ENCODE measurements at regions not wholly inside any gene's neighbourhood (a gene's known extent, or its start where the extent isn't known, plus 50 kb on each side); places are given as distances from the start of the nearest gene placed in this dataset.
"Not testable (repeated sequence)": the region's sequence is repeated elsewhere in the genome, so short reads cannot be mapped to it uniquely, and the experiment has no call there.

GRCh38 chr11:81792416-81792815 is 941.2 kb downstream of the FAM181B start:
- DNase-seq, result no peak
- no peaks in the 10 kb centered on the region for H3K9me3 ChIP-seq
- H3K36me3 ChIP-seq, result no peaks in the 10 kb centered on the region
- H3K4me1 ChIP-seq, result no peaks in the 10 kb centered on the region
- no peaks in the 10 kb centered on the region for H3K27me3 ChIP-seq
- H3K4me3 ChIP-seq, result no peak overlapping the region
- WGBS, 2 donors, result 60 to 84% methylated on average over 3 of the region's 4 CpGs
- TF ChIP-seq CTCF (IDR thresholded peaks at IDR 0.05) (no peak), POLR2A (IDR thresholded peaks at IDR 0.05) (no peak)
- intact Hi-C loops (cut with DNase I), result no loop called here
- no peak overlapping the region for H3K27ac ChIP-seq

DNA sequence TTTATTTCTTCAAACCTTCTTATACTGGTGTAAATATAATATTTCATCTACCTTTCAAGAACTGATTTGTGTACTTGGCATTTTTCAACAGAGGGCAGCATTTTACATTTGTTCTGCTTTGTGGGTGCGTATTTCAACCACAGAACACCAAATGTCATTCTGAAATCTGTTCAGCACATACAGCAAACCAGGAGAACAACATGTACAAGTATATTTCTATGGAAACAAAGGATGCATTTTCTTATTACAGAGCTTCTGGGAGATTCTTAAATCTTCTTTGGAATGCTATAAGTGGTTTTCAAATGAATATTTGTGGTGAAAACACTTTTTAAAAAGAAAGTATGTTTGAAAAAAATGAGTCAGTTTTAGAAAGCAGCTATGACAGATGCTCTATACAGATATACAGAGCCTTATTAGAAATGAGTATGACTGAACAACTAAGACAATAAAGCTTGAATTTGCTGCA is 946.0 kb downstream of the FAM181B start:
- WGBS, 2 donors, result 14 to 20% methylated on average over 1 of the region's 1 CpG
- H3K9me3 ChIP-seq, result no peaks in the 10 kb centered on the region

GRCh38 chr11:81772166-81772565 is 961.5 kb downstream of the FAM181B start:
- H3K9me3 ChIP-seq, result no peaks in the 10 kb centered on the region
- H3K4me1 ChIP-seq, result no peaks in the 10 kb centered on the region
- H3K36me3 ChIP-seq, result no peaks in the 10 kb centered on the region
- no peak overlapping the region for H3K4me3 ChIP-seq
- 7% methylated on average over 3 of the region's 3 CpGs for WGBS, 2 donors
- H3K27me3 ChIP-seq, result no peaks in the 10 kb centered on the region
- no peak overlapping the region for H3K27ac ChIP-seq
- no peak for DNase-seq
- intact Hi-C loops (cut with DNase I), result no loop called here
- TF ChIP-seq POLR2A (IDR thresholded peaks at IDR 0.05) (no peak), CTCF (IDR thresholded peaks at IDR 0.05) (no peak)

More for the DNA sequence above, 946.0 kb downstream of the FAM181B start:
- Histone ChIP-seq H3K4me3 (no peak overlapping the region), H3K27ac (no peak overlapping the region), H3K27me3 (no peaks in the 10 kb centered on the region), H3K4me1 (no peaks in the 10 kb centered on the region), H3K36me3 (no peaks in the 10 kb centered on the region)
- TF ChIP-seq POLR2A (IDR thresholded peaks at IDR 0.05) (no peak), CTCF (IDR thresholded peaks at IDR 0.05) (no peak)
- intact Hi-C loops (cut with DNase I), result no loop called here
- no peak for DNase-seq

DNA sequence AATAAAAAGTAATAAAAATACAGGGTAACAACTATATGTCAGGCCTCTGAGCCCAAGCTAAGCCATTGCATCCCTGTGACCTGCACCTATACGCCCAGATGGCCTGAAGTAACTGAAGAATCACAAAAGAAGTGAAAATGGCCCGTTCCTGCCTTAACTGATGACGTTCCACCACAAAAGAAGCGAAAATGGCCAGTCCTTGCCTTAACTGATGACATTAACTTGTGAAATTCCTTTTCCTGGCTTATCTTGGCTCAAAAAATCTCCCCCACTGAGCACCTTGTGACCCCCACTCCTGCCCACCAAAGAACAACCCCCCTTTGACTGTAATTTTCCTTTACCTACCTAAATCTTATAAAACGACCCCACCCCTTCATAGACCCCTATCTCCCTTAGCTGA is 963.8 kb downstream of the FAM181B start:
- H3K36me3 ChIP-seq; H3K4me3 ChIP-seq; H3K4me1 ChIP-seq; H3K27me3 ChIP-seq; H3K9me3 ChIP-seq; DNase-seq; intact Hi-C loops (cut with DNase I); H3K27ac ChIP-seq: not testable (repeated sequence)
- WGBS, 2 donors, result 25 to 45% methylated on average over 5 of the region's 5 CpGs

DNA sequence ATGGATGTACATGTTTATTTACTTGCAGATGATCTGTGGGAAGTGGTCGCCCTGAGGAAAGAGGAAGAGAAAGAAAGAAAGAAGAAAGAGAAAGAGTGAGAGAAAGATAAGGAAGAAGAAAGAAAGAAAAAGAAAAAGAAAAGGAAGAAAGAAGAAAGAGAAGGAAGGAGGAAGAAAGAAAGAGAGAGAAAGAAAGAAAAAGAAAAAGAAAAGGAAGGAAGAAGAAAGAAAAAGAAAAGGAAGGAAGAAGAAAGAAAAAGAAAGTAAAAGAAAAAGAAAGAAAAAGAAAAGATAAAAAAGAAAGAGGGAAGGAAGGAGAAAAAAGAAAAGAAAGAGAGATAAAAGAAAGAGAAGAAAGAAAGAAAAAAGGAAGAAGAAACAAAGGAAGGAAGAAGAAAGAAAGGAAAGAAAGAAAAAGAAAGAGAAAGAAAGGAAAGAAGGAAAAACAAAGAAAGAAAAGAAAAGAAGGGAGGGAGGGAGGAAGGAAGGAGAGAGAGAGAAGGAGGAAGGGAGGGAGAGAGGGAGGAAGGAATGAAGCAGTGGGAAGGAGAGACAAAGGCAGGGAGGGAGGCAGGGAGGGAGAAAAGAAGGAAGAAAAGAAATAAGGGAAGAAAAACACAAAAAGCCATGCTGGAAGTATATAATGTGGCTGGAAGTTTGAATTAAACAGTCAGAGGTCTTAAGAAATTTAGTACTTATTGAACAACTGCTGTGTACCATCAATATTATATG is 976.6 kb downstream of the FAM181B start:
- intact Hi-C loops (cut with DNase I), result no loop called here
- Histone ChIP-seq H3K27ac (no peak overlapping the region), H3K36me3 (no peaks in the 10 kb centered on the region), H3K9me3 (no peaks in the 10 kb centered on the region), H3K4me3 (no peak overlapping the region), H3K27me3 (no peaks in the 10 kb centered on the region), H3K4me1 (no peaks in the 10 kb centered on the region)
- WGBS, 2 donors, result 75% methylated on average over 1 of the region's 1 CpG
- DNase-seq, result no peak
- no peak for TF ChIP-seq POLR2A (IDR thresholded peaks at IDR 0.05)
- no peak for TF ChIP-seq CTCF (IDR thresholded peaks at IDR 0.05)

DNA sequence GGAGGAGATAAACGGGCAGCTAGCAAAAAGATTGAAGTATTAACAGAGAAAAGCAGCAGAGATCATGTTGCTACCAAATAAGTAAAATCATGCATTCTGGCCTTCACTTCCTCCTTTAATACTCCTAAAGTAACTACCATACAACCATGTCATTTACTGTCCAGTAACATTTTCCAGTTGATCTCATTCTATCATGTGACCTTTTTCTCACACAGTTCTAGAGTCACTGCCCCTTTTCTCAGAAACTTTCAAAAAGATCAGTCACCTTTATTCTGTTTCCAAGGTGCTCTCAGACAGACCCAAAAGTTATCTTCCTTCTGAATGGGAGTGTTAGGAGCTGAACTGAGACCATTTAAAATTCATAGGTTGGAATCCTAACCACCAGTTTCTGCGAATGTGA is 984.4 kb downstream of the FAM181B start:
- Histone ChIP-seq H3K9me3 (peaks cover 0 to 3% (median 0%) of the 10 kb centered on the region in 3 donors), H3K27ac (no peak overlapping the region), H3K27me3 (no peaks in the 10 kb centered on the region), H3K36me3 (no peaks in the 10 kb centered on the region), H3K4me1 (no peaks in the 10 kb centered on the region), H3K4me3 (no peak overlapping the region)
- intact Hi-C loops (cut with DNase I), result no loop called here
- 71 to 79% methylated on average over 2 of the region's 2 CpGs for WGBS, 2 donors
- no peak for DNase-seq
- TF ChIP-seq POLR2A (IDR thresholded peaks at IDR 0.05), result no peak
- TF ChIP-seq CTCF (IDR thresholded peaks at IDR 0.05), result no peak
